ENCODE measurements at regions not wholly inside any gene's neighbourhood (a gene's known extent, or its start where the extent isn't known, plus 50 kb on each side); places are given as distances from the start of the nearest gene placed in this dataset.

- H3K4me3 ChIP-seq (ENCODE audit: low read depth, low read length), result no peak overlapping the region
- no peak for TF ChIP-seq CTCF (IDR thresholded peaks at IDR 0.05; ENCODE audit: low read depth, low read length, missing control alignments)
- no peak for DNase-seq (ENCODE audit: low read depth)
These were observed 60.5 kb downstream of the KLHDC7A start for GRCh38 chr1:18541046-18541795.

GRCh38 chr1:18542351-18542750, 61.6 kb downstream of the KLHDC7A start:
- no peak for TF ChIP-seq CTCF (IDR thresholded peaks at IDR 0.05; ENCODE audit: low read depth, low read length, missing control alignments)
- H3K4me3 ChIP-seq (ENCODE audit: low read depth, low read length), result no peak overlapping the region
- DNase-seq (ENCODE audit: low read depth), result no peak

- DNase-seq (ENCODE audit: low read depth), result no peak
- no peak overlapping the region for H3K4me3 ChIP-seq (ENCODE audit: low read depth, low read length)
- no peak for TF ChIP-seq CTCF (IDR thresholded peaks at IDR 0.05; ENCODE audit: low read depth, low read length, missing control alignments)
These were observed 65.3 kb downstream of the KLHDC7A start for GRCh38 chr1:18546026-18546425.

- no peak for TF ChIP-seq CTCF (IDR thresholded peaks at IDR 0.05; ENCODE audit: low read depth, low read length, missing control alignments)
- no peak overlapping the region for H3K4me3 ChIP-seq (ENCODE audit: low read depth, low read length)
- no peak for DNase-seq (ENCODE audit: low read depth)
These were observed 66.7 kb downstream of the KLHDC7A start for GRCh38 chr1:18547460-18547859.

GRCh38 chr1:18548643-18549042, 67.9 kb downstream of the KLHDC7A start:
- DNase-seq (ENCODE audit: low read depth), result no peak
- H3K4me3 ChIP-seq (ENCODE audit: low read depth, low read length), result no peak overlapping the region
- no peak for TF ChIP-seq CTCF (IDR thresholded peaks at IDR 0.05; ENCODE audit: low read depth, low read length, missing control alignments)

- TF ChIP-seq CTCF (IDR thresholded peaks at IDR 0.05; ENCODE audit: low read depth, low read length, missing control alignments), result no peak
- DNase-seq (ENCODE audit: low read depth), result no peak
- no peak overlapping the region for H3K4me3 ChIP-seq (ENCODE audit: low read depth, low read length)
These were observed 68.4 kb downstream of the KLHDC7A start for GRCh38 chr1:18549106-18549505.

- TF ChIP-seq CTCF (IDR thresholded peaks at IDR 0.05; ENCODE audit: low read depth, low read length, missing control alignments), result no peak
- H3K4me3 ChIP-seq (ENCODE audit: low read depth, low read length), result no peak overlapping the region
- no peak for DNase-seq (ENCODE audit: low read depth)
These were observed 69.2 kb downstream of the KLHDC7A start for GRCh38 chr1:18549906-18550305.
